ENCODE measurements at regions not wholly inside any gene's neighbourhood (a gene's known extent, or its start where the extent isn't known, plus 50 kb on each side); places are given as distances from the start of the nearest gene placed in this dataset.

DNA sequence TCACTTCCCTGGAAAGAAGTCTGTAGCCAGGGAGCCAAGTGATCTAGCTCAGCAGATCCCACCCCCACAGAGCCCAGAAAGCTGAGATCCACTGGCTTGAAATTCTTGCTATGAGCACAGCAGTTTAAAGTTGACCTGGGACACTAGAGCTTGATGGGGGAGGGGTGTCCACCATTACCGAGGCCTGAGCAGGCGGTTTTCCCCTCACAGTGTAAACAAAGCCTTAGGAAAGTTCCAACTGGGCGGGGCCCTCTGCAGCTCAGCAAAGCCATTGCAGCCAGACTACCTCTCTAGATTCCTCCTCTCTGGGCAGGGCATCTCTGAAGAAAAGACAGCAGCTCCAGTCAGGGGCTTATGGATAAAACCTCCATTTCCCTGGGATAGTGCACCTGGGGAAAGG, 887.2 kb upstream of the LRATD1 start:
- Histone ChIP-seq H3K79me2 (ENCODE audit: insufficient read depth, low read length) (no peaks in the 10 kb centered on the region), H3K27me3 (ENCODE audit: low read length) (no peaks in the 10 kb centered on the region), H3F3A (ENCODE audit: insufficient read depth) (no peaks in the 10 kb centered on the region), H3K9ac (ENCODE audit: low read length) (no peak overlapping the region), H3K27ac (ENCODE audit: low read depth, low read length) (no peak overlapping the region), H3K4me3 (ENCODE audit: insufficient read depth, low read length, poor library complexity, severe bottlenecking) (no peak overlapping the region), H2AFZ (ENCODE audit: low read depth, low read length, severe bottlenecking) (no peak overlapping the region), H4K20me1 (ENCODE audit: low read depth, low read length) (no peaks in the 10 kb centered on the region), H3K9me2 (replicated peaks; ENCODE audit: insufficient read depth, low read length) (no peaks in the 10 kb centered on the region), H3K4me2 (ENCODE audit: low read depth, low read length, poor library complexity, severe bottlenecking) (no peak overlapping the region), H3K9me3 (ENCODE audit: insufficient read depth, low read length) (no peaks in the 10 kb centered on the region), H3K36me3 (ENCODE audit: low read length) (no peaks in the 10 kb centered on the region)
- TF ChIP-seq, protein P1, sequence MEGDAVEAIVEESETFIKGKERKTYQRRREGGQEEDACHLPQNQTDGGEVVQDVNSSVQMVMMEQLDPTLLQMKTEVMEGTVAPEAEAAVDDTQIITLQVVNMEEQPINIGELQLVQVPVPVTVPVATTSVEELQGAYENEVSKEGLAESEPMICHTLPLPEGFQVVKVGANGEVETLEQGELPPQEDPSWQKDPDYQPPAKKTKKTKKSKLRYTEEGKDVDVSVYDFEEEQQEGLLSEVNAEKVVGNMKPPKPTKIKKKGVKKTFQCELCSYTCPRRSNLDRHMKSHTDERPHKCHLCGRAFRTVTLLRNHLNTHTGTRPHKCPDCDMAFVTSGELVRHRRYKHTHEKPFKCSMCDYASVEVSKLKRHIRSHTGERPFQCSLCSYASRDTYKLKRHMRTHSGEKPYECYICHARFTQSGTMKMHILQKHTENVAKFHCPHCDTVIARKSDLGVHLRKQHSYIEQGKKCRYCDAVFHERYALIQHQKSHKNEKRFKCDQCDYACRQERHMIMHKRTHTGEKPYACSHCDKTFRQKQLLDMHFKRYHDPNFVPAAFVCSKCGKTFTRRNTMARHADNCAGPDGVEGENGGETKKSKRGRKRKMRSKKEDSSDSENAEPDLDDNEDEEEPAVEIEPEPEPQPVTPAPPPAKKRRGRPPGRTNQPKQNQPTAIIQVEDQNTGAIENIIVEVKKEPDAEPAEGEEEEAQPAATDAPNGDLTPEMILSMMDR (IDR thresholded peaks at IDR 0.05; ENCODE audit: insufficient read depth, low read length, poor library complexity, severe bottlenecking), result no peak
- TF ChIP-seq EZH2phosphoT487 (conservative IDR thresholded peaks at IDR 0.05; ENCODE audit: low read length), result no peak

DNA sequence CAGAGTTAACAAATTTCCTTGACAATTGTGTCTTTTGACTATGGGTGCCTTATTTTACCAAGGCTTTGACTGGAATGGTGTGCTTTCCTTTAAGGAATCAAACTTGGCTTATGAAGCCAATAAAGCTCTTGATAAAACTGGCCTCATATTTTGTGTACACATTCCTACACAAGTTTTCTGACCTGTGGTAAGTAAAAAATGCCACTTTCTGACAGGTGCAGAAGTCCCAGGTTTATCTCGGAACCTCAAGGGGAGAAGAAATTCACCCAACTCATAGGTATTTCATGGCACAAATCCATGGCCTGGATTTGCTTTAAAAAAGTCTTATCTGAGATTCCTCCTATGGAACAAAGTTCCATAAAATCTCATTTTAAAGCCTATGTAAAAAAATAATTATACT, 880.6 kb upstream of the LRATD1 start:
- no peaks in the 10 kb centered on the region for H3K9me2 ChIP-seq (replicated peaks; ENCODE audit: insufficient read depth, low read length)
- TF ChIP-seq EZH2phosphoT487 (conservative IDR thresholded peaks at IDR 0.05; ENCODE audit: low read length), result no peak
- TF ChIP-seq, protein P1 (IDR thresholded peaks at IDR 0.05; ENCODE audit: insufficient read depth, low read length, poor library complexity, severe bottlenecking), result no peak
- H3K9me3 ChIP-seq (ENCODE audit: insufficient read depth, low read length), result no peaks in the 10 kb centered on the region
- H3K4me2 ChIP-seq (ENCODE audit: low read depth, low read length, poor library complexity, severe bottlenecking), result no peak overlapping the region
- H3K4me3 ChIP-seq (ENCODE audit: insufficient read depth, low read length, poor library complexity, severe bottlenecking), result no peak overlapping the region
- no peaks in the 10 kb centered on the region for H3K36me3 ChIP-seq (ENCODE audit: low read length)
- no peak overlapping the region for H2AFZ ChIP-seq (ENCODE audit: low read depth, low read length, severe bottlenecking)
- no peaks in the 10 kb centered on the region for H3K79me2 ChIP-seq (ENCODE audit: insufficient read depth, low read length)
- no peaks in the 10 kb centered on the region for H3K27me3 ChIP-seq (ENCODE audit: low read length)
- no peaks in the 10 kb centered on the region for H4K20me1 ChIP-seq (ENCODE audit: low read depth, low read length)
- no peak overlapping the region for H3K9ac ChIP-seq (ENCODE audit: low read length)
- H3F3A ChIP-seq (ENCODE audit: insufficient read depth), result no peaks in the 10 kb centered on the region
- H3K27ac ChIP-seq (ENCODE audit: low read depth, low read length), result no peak overlapping the region

DNA sequence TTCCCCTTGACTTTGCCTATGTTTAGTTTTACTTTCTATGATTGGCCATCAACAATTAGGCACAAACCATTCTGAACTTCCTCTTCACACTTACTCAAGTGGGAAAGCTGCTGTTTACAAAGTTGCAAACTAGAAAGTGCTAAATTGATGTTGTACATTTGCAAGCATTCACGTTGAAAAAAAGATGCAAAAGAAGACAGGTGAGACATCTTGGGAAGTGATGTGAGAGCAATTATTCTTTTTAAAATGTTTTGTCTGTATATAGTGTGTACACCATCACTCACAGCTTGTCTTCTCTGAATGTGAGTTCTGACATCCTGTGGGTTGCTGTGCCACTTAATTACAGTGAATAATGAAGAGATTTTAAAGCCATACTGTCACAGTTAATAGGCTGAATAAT, 874.1 kb upstream of the LRATD1 start:
- Histone ChIP-seq H3K9ac (ENCODE audit: low read length) (no peak overlapping the region), H3K27ac (ENCODE audit: low read depth, low read length) (no peak overlapping the region), H3K4me2 (ENCODE audit: low read depth, low read length, poor library complexity, severe bottlenecking) (no peak overlapping the region), H3K9me2 (replicated peaks; ENCODE audit: insufficient read depth, low read length) (no peaks in the 10 kb centered on the region), H3K79me2 (ENCODE audit: insufficient read depth, low read length) (no peaks in the 10 kb centered on the region), H4K20me1 (ENCODE audit: low read depth, low read length) (no peaks in the 10 kb centered on the region), H3K9me3 (ENCODE audit: insufficient read depth, low read length) (no peaks in the 10 kb centered on the region), H2AFZ (ENCODE audit: low read depth, low read length, severe bottlenecking) (no peak overlapping the region), H3F3A (ENCODE audit: insufficient read depth) (no peaks in the 10 kb centered on the region), H3K36me3 (ENCODE audit: low read length) (no peaks in the 10 kb centered on the region), H3K27me3 (ENCODE audit: low read length) (no peaks in the 10 kb centered on the region), H3K4me3 (ENCODE audit: insufficient read depth, low read length, poor library complexity, severe bottlenecking) (no peak overlapping the region)
- TF ChIP-seq, protein P1 (IDR thresholded peaks at IDR 0.05; ENCODE audit: insufficient read depth, low read length, poor library complexity, severe bottlenecking), result no peak
- TF ChIP-seq EZH2phosphoT487 (conservative IDR thresholded peaks at IDR 0.05; ENCODE audit: low read length), result no peak
